Vagina (tissue), 2 donors: ENCODE measurements at regions not wholly inside any gene's neighbourhood (a gene's known extent, or its start where the extent isn't known, plus 50 kb on each side); places are given as distances from the start of the nearest gene placed in this dataset.

Source experiments
- POLR2A ChIP-seq, 2 donors: fragments of 450-650 bp; IDR thresholded peaks; one replicate each; pipeline ENCODE4 v1.6.1; 2017; ENCODE audit warnings: antibody characterized with exemption in 2 of 2, mild to moderate bottlenecking in 2 of 2, moderate library complexity in 2 of 2
- TF ChIP-seq, protein P1 (sequence below), 3 experiments: fragments of 450-650 bp in 2 of 3; fragments of 200-600 bp in 1 of 3; sonication (generic) in 1 of 3; IDR thresholded peaks; one replicate each; pipeline ENCODE4 v1.5.1; 2017 to 2019; ENCODE audit warnings: antibody characterized with exemption in 3 of 3, mild to moderate bottlenecking in 2 of 3, moderate library complexity in 2 of 3

DNA sequence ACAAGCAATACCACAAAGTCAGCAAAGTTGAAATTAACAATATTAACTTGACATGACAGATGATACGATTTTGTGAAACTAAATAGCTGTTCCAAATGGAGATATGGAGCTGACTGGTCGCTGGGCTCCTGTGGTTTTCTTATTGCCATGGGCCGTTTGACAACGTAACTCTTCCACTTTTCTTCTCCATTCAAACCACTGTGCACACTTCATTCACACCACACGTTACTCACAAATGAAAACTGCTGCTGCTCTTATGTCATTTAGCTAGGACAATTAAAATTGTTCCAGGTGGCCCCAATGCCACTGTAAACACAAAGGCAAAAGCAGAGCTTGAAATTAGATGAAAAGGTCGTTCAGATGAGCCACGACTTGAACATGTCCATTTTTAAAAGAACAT is 94.0 kb upstream of the VGLL4 start:
- TF ChIP-seq, protein P1, sequence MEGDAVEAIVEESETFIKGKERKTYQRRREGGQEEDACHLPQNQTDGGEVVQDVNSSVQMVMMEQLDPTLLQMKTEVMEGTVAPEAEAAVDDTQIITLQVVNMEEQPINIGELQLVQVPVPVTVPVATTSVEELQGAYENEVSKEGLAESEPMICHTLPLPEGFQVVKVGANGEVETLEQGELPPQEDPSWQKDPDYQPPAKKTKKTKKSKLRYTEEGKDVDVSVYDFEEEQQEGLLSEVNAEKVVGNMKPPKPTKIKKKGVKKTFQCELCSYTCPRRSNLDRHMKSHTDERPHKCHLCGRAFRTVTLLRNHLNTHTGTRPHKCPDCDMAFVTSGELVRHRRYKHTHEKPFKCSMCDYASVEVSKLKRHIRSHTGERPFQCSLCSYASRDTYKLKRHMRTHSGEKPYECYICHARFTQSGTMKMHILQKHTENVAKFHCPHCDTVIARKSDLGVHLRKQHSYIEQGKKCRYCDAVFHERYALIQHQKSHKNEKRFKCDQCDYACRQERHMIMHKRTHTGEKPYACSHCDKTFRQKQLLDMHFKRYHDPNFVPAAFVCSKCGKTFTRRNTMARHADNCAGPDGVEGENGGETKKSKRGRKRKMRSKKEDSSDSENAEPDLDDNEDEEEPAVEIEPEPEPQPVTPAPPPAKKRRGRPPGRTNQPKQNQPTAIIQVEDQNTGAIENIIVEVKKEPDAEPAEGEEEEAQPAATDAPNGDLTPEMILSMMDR (IDR thresholded peaks at IDR 0.05), result no peak
- TF ChIP-seq POLR2A (IDR thresholded peaks at IDR 0.05), result no peak
